Liver (tissue), 8 donors: ENCODE measurements at regions not wholly inside any gene's neighbourhood (a gene's known extent, or its start where the extent isn't known, plus 50 kb on each side); places are given as distances from the start of the nearest gene placed in this dataset.

Source experiments
- DNase-seq: peaks from one replicate; pipeline ENCODE4 v3.0.0-alpha.2; 2017; ENCODE audit warnings: low spot score
- H3K27ac ChIP-seq, 2 donors: one replicate each; pipeline ENCODE4 v1.7.0; 2013; ENCODE audit warnings: inconsistent platforms in 2 of 2, low read length in 2 of 2, control low read depth in 1 of 2, low read depth in 1 of 2, mild to moderate bottlenecking in 1 of 2
- H3K27me3 ChIP-seq, 4 donors: one replicate each; pipeline versions ENCODE4 v1.6.1 to v1.7.0; 2013; ENCODE audit warnings: low read length in 3 of 4, inconsistent platforms in 1 of 4, mild to moderate bottlenecking in 1 of 4, moderate library complexity in 1 of 4; ENCODE audit not compliant: control insufficient read depth in 4 of 4, insufficient read depth in 4 of 4
- H3K36me3 ChIP-seq, 4 donors: one replicate each; pipeline versions ENCODE4 v1.6.1 to v1.7.0; 2013; ENCODE audit warnings: low read length in 3 of 4, mild to moderate bottlenecking in 3 of 4, low read depth in 1 of 4, moderate library complexity in 1 of 4; ENCODE audit not compliant: control insufficient read depth in 4 of 4, insufficient read depth in 3 of 4
- H3K4me1 ChIP-seq, 4 donors: one replicate each; pipeline versions ENCODE4 v1.6.1 to v1.7.0; 2013; ENCODE audit warnings: low read length in 3 of 4, mild to moderate bottlenecking in 3 of 4, moderate library complexity in 1 of 4; ENCODE audit not compliant: control insufficient read depth in 4 of 4, insufficient read depth in 4 of 4
- H3K4me3 ChIP-seq, 3 donors: one replicate each; pipeline versions ENCODE4 v1.6.1 to v1.7.0; 2013; ENCODE audit warnings: low read length in 3 of 3, control low read depth in 1 of 3, low read depth in 1 of 3, mild to moderate bottlenecking in 1 of 3
- H3K9ac ChIP-seq, 2 donors: one replicate each; pipeline ENCODE4 v1.7.0; 2013; ENCODE audit warnings: low read length in 2 of 2, mild to moderate bottlenecking in 2 of 2, moderate library complexity in 2 of 2, control low read depth in 1 of 2, low read depth in 1 of 2
- H3K9me3 ChIP-seq, 4 donors: one replicate each; pipeline versions ENCODE4 v1.6.1 to v1.7.0; 2013; ENCODE audit warnings: low read length in 3 of 4; ENCODE audit not compliant: control insufficient read depth in 4 of 4
- EGR1 ChIP-seq, 2 donors: IDR thresholded peaks; 2 replicates each; pipeline ENCODE4 v1.6.1; 2016 to 2018; ENCODE audit warnings: antibody characterized with exemption in 2 of 2, low read depth in 2 of 2
- FOXA1 ChIP-seq: IDR thresholded peaks from 2 replicates; pipeline ENCODE4 v1.6.1; 2016; ENCODE audit warnings: antibody characterized with exemption
- GABPA ChIP-seq, 2 donors: IDR thresholded peaks in 1 of 2; conservative IDR thresholded peaks in 1 of 2; 2 replicates each; pipeline ENCODE4 v1.6.1; 2016; ENCODE audit warnings: antibody characterized with exemption in 2 of 2, mild to moderate bottlenecking in 1 of 2, moderate library complexity in 1 of 2
- HNF4A ChIP-seq, 2 donors: conservative IDR thresholded peaks; 2 replicates each; pipeline ENCODE4 v1.6.1; 2016; ENCODE audit warnings: antibody characterized with exemption in 2 of 2, mild to moderate bottlenecking in 2 of 2
- HNF4G ChIP-seq: IDR thresholded peaks from 2 replicates; pipeline ENCODE4 v1.6.1; 2016; ENCODE audit warnings: antibody characterized with exemption
- JUND ChIP-seq, 2 donors: IDR thresholded peaks; 2 replicates each; pipeline ENCODE4 v1.6.1; 2016; ENCODE audit warnings: antibody characterized with exemption in 2 of 2
- NR2F2 ChIP-seq: IDR thresholded peaks from 2 replicates; pipeline ENCODE4 v1.6.1; 2016; ENCODE audit warnings: antibody characterized with exemption
- RAD21 ChIP-seq, 2 donors: IDR thresholded peaks; 2 replicates each; pipeline ENCODE4 v1.6.1; 2016; ENCODE audit warnings: antibody characterized with exemption in 2 of 2, mild to moderate bottlenecking in 2 of 2
- RXRA ChIP-seq, 2 donors: IDR thresholded peaks; 2 replicates each; pipeline ENCODE4 v1.6.1; 2017 to 2018; ENCODE audit warnings: antibody characterized with exemption in 2 of 2, mild to moderate bottlenecking in 1 of 2
- SP1 ChIP-seq: IDR thresholded peaks from 2 replicates; pipeline ENCODE4 v1.6.1; 2018; ENCODE audit warnings: antibody characterized with exemption, mild to moderate bottlenecking
- TAF1 ChIP-seq: conservative IDR thresholded peaks from 2 replicates; pipeline ENCODE4 v1.6.1; 2016; ENCODE audit warnings: antibody characterized with exemption, mild to moderate bottlenecking
- YY1 ChIP-seq: IDR thresholded peaks from 2 replicates; pipeline ENCODE4 v1.6.1; 2016; ENCODE audit warnings: antibody characterized with exemption, mild to moderate bottlenecking
- WGBS: extraction: QIAGEN DNeasy Blood & Tissue Kit; methylation state at CpG from one replicate; pipeline ENCODE4 v1.1.7; 2013; 5-methylcytosine and 5-hydroxymethylcytosine counted together
- TF ChIP-seq, protein P1 (sequence below): fragments of 150-350 bp; IDR thresholded peaks from 2 replicates; pipeline ENCODE4 v1.5.1; 2017; ENCODE audit warnings: improper control_type of control experiment, low read depth, low read length; ENCODE audit not compliant: missing input control
- TF ChIP-seq, protein P2 (sequence below): IDR thresholded peaks from 2 replicates; pipeline ENCODE4 v1.6.1; 2016; ENCODE audit warnings: antibody characterized with exemption
- TF ChIP-seq, protein P3 (sequence below): IDR thresholded peaks from 2 replicates; pipeline ENCODE4 v1.6.1; 2016; ENCODE audit warnings: antibody characterized with exemption, mild to moderate bottlenecking
- TF ChIP-seq, protein P4 (sequence below): IDR thresholded peaks from 2 replicates; pipeline ENCODE4 v1.6.1; 2016; ENCODE audit warnings: antibody characterized with exemption
- donor health status: healthy.
- donor health status: healthy.
- donor health status: healthy.
- donor health status: healthy.
- donor health status: healthy.

DNA sequence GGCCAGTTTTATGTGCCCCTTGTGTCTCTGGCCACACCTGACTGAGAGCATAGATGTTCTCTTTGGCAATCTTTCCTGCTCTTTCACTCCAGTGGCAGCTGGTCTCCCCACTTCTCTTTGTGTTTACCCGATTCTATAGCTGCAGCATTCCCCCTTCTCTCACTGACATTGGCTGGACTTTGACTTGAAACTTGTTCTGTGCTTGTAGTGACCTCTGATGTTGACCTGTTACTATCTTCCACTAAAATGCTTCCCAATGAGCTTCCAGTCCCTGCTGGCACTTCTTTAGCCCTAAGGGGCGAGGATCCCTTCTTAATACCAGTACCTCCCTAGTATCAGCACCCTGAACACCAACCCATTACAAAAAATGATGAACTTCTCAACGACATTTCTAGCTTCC lies 653.3 kb downstream of the LTN1 start:
- 60% methylated on average over 3 of the region's 3 CpGs for WGBS
- Histone ChIP-seq H3K27ac (peak overlapping the region; percentile 32 to 38), H3K36me3 (no peaks in the 10 kb centered on the region), H3K27me3 (no peaks in the 10 kb centered on the region), H3K4me1 (peaks cover 2 to 17% (median 16%) of the 10 kb centered on the region in 4 donors), H3K4me3 (peak overlapping the region in 1 of 3 donors; percentile 57), H3K9me3 (no peaks in the 10 kb centered on the region), H3K9ac (no peak overlapping the region)
- TF ChIP-seq RXRA (IDR thresholded peaks at IDR 0.05) (peak; percentile 36 to 38), HNF4G (no peak), HNF4A (conservative IDR thresholded peaks at IDR 0.05) (peak; percentile 76 to 77), FOXA1 (peak; percentile 20), NR2F2 (no peak), RAD21 (IDR thresholded peaks at IDR 0.05) (no peak), SP1 (peak; percentile 69), YY1 (peak; percentile 14)
- TF ChIP-seq, protein P1, sequence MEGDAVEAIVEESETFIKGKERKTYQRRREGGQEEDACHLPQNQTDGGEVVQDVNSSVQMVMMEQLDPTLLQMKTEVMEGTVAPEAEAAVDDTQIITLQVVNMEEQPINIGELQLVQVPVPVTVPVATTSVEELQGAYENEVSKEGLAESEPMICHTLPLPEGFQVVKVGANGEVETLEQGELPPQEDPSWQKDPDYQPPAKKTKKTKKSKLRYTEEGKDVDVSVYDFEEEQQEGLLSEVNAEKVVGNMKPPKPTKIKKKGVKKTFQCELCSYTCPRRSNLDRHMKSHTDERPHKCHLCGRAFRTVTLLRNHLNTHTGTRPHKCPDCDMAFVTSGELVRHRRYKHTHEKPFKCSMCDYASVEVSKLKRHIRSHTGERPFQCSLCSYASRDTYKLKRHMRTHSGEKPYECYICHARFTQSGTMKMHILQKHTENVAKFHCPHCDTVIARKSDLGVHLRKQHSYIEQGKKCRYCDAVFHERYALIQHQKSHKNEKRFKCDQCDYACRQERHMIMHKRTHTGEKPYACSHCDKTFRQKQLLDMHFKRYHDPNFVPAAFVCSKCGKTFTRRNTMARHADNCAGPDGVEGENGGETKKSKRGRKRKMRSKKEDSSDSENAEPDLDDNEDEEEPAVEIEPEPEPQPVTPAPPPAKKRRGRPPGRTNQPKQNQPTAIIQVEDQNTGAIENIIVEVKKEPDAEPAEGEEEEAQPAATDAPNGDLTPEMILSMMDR = no peak
- no peak for DNase-seq

DNA sequence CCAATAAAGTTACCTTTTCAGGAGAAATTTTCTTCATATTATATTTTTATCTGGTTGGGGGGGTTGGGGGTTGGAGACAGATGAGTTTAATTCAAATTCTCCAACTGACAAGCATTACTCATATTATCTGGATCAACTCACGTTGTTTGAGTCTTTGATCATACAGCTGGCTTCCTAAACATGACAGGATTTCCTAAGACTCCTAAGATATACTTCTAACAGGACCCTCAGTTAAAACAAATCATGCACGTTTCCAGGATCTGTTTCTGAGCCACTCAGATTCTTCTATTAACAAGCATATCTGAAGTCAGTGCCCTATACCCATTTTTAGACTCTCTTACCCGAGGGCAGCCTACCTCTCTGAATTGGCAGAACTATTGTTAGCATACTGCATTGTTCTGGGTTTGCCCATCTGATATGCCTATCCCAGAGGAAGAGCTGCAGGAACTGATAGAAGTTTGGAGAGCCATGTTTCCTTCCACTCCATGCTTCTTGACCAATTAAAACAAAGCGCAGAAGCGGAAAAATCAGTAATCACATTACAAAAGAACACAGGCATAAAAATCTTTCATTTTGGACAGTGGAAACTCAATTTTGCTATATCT lies 653.9 kb downstream of the LTN1 start:
- TF ChIP-seq JUND (IDR thresholded peaks at IDR 0.05) = peak in 1 of 2 donors; percentile 5
- TF ChIP-seq RAD21 (IDR thresholded peaks at IDR 0.05) = no peak
- peak; percentile 7 for TF ChIP-seq NR2F2
- Histone ChIP-seq H3K4me3 (no peak overlapping the region), H3K9me3 (no peaks in the 10 kb centered on the region), H3K27ac (peak overlapping the region; percentile 32 to 38), H3K36me3 (no peaks in the 10 kb centered on the region), H3K4me1 (peaks cover 2 to 17% (median 16%) of the 10 kb centered on the region in 4 donors), H3K27me3 (no peaks in the 10 kb centered on the region), H3K9ac (no peak overlapping the region)
- DNase-seq = no peak
- WGBS = 67% methylated on average over 5 of the region's 5 CpGs

DNA sequence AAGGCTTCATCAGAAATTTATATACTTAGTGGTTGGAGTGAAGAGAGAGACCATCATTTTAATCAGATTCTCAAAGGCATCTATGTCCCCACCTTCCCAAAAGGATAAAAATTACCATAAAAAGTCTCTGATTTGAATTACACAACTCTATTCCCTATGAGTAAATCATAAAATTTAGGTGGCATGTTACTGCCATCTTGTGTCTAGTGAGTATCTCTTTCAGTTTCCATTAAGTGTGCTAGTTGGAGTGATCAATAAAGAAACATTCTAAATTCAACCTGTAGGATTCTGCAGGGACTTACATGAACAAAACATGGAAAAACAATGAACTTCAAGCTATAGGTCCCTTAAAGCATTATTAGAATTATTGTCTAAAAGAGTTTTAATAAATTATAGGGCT lies 655.4 kb downstream of the LTN1 start:
- Histone ChIP-seq H3K9ac (peak overlapping the region; percentile 28 to 74), H3K27ac (peak overlapping the region; percentile 27 to 70), H3K36me3 (no peaks in the 10 kb centered on the region), H3K27me3 (no peaks in the 10 kb centered on the region), H3K4me1 (peaks cover 2 to 17% (median 16%) of the 10 kb centered on the region in 4 donors), H3K9me3 (no peaks in the 10 kb centered on the region), H3K4me3 (no peak overlapping the region)
- TF ChIP-seq, protein P2, sequence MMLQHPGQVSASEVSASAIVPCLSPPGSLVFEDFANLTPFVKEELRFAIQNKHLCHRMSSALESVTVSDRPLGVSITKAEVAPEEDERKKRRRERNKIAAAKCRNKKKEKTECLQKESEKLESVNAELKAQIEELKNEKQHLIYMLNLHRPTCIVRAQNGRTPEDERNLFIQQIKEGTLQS = peak; percentile 19
- TF ChIP-seq RXRA (IDR thresholded peaks at IDR 0.05) = no peak
- TF ChIP-seq FOXA1 = no peak
- no peak for TF ChIP-seq EGR1 (IDR thresholded peaks at IDR 0.05; ENCODE audit: low read depth in 2 of 2)
- TF ChIP-seq YY1 = peak; percentile 83
- TF ChIP-seq, protein P3, sequence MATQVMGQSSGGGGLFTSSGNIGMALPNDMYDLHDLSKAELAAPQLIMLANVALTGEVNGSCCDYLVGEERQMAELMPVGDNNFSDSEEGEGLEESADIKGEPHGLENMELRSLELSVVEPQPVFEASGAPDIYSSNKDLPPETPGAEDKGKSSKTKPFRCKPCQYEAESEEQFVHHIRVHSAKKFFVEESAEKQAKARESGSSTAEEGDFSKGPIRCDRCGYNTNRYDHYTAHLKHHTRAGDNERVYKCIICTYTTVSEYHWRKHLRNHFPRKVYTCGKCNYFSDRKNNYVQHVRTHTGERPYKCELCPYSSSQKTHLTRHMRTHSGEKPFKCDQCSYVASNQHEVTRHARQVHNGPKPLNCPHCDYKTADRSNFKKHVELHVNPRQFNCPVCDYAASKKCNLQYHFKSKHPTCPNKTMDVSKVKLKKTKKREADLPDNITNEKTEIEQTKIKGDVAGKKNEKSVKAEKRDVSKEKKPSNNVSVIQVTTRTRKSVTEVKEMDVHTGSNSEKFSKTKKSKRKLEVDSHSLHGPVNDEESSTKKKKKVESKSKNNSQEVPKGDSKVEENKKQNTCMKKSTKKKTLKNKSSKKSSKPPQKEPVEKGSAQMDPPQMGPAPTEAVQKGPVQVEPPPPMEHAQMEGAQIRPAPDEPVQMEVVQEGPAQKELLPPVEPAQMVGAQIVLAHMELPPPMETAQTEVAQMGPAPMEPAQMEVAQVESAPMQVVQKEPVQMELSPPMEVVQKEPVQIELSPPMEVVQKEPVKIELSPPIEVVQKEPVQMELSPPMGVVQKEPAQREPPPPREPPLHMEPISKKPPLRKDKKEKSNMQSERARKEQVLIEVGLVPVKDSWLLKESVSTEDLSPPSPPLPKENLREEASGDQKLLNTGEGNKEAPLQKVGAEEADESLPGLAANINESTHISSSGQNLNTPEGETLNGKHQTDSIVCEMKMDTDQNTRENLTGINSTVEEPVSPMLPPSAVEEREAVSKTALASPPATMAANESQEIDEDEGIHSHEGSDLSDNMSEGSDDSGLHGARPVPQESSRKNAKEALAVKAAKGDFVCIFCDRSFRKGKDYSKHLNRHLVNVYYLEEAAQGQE = no peak
- TF ChIP-seq JUND (IDR thresholded peaks at IDR 0.05) = no peak
- peak; percentile 84 to 87 for TF ChIP-seq RAD21 (IDR thresholded peaks at IDR 0.05)
- TF ChIP-seq SP1 = no peak
- no peak for TF ChIP-seq GABPA (IDR thresholded peaks at IDR 0.05 in 1 of 2, conservative IDR thresholded peaks at IDR 0.05 in 1 of 2)
- no peak for TF ChIP-seq HNF4G
- TF ChIP-seq, protein P1 = peak; percentile 56
- peak; percentile 17 for TF ChIP-seq TAF1
- no peak for TF ChIP-seq HNF4A (conservative IDR thresholded peaks at IDR 0.05)
- TF ChIP-seq, protein P4, sequence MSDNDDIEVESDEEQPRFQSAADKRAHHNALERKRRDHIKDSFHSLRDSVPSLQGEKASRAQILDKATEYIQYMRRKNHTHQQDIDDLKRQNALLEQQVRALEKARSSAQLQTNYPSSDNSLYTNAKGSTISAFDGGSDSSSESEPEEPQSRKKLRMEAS = no peak
- DNase-seq = no peak
